ENCODE measurements at regions not wholly inside any gene's neighbourhood (a gene's known extent, or its start where the extent isn't known, plus 50 kb on each side); places are given as distances from the start of the nearest gene placed in this dataset.

- no peak for DNase-seq
These were observed 80.9 kb downstream of the CLDN34 start for GRCh38 chrX:10048076-10048475.

- DNase-seq: no peak
These were observed 81.5 kb downstream of the CLDN34 start for GRCh38 chrX:10048707-10049106.

GRCh38 chrX:10049236-10049635 lies 82.1 kb downstream of the CLDN34 start:
- DNase-seq: no peak

GRCh38 chrX:10050481-10050880 lies 83.3 kb downstream of the CLDN34 start:
- no peak for DNase-seq

DNA sequence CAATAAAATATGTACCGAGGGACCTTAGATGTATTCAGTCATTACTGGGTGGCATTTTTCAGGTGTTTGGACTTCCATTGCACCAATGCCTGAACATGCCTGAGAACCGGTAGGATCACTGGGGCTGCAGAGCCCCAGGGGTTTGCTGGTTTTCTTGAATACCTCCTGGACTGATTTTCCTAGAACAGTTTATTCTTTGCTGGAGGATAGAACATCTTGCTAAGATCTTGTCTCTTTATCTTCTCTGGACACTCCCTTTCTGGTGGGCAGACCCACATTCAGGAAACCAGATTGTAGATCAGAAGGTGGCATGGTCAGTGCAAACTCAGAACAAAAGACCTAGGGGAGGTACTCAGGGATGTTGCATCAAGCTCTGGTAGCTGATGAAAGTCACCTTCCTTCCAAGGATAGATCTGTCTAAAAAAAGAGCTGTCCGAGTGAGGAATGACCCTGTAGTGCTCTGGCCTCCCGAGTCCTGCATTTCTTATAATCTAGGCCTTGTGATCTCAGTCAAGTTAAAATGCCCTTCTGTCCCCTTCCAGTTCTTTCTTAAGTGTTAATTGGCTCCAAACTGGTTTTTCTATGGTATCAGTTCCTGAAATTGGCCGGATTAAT lies 84.8 kb downstream of the CLDN34 start:
- peak; percentile 32 for DNase-seq

- peak; percentile 17 for DNase-seq
These were observed 85.9 kb downstream of the CLDN34 start for GRCh38 chrX:10052906-10053625.

DNA sequence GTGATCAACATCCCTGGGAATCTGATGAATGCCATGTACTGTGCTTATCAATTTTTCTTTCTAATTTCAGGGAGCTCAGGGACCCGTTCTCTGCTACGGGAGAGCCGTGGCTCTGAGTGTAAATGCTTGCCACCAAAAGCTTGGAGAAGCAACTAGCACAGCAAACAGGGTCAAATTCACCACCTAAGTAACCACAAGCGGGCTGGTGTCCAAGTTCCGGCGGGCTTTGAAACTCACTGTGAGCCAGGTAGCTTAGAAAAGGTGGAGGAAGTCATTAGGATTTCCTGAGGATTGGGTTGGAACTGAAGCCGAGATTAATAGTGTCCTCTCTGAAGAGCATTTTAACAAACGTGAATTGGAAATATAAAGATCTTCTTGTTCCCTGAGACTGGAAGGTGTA lies 87.2 kb downstream of the CLDN34 start:
- DNase-seq: no peak

GRCh38 chrX:10055430-10055829 lies 88.3 kb downstream of the CLDN34 start:
- DNase-seq: no peak

DNA sequence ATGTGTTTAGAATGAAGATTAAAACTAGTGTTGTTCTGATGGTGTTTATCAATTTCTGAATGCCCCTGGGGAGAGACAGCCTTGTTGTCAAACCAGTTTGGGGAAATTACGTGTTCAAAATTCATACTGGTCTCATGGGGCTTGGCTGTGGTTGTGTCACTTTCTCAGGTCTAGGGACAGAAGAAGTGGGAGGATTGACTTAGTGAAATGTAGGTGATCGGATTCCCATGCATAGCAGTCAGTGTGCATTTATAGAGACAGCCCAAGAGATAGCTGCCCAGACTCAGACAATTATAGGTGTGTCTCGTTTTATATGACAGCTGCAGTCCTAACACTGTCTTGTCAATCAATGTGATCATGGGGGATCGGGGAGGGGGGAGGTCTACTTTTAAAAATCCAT lies 94.4 kb upstream of the CLCN4 start:
- no peak for DNase-seq

DNA sequence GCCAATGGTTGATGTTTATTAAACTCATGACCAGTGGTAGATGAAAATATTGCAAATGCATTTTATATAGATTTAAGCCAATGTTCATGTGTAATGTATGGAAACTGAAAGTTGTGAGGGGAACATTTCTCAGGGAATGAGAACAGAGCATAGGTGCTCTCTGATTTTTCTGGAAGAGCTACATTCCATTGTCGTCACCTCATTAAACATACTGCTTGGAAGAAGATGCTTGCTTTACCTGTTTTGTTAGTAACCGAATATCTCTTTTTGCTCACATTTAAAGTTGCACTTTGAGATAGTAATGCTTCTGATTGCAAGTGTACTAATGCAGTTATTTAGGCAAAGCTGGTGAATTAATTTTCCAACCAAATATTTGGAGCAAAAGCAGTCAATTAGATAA lies 93.8 kb upstream of the CLCN4 start:
- DNase-seq: no peak

DNA sequence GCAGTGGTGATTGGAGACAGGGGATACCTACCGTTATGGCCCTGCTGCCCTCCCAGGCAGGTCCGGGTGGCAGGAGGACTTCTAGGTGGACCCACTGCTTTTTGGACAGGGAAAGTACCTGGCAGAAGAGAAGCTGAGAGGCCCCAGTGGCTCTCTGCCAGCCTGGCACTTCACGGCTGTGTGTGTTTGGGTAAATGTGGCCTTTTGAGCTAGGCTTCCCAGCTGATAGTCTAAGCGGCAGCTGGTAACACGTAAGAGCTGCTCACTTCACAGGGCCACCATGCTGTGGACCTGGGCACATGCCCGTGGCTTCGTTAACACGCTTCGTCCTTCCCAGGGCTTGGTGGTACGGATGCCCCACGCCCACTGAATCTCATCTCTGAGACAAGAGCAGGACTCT lies 92.0 kb upstream of the CLCN4 start:
- no peak for DNase-seq

- no peak for DNase-seq
These were observed 85.9 kb upstream of the CLCN4 start for GRCh38 chrX:10070714-10071436.

GRCh38 chrX:10071451-10072144 lies 85.2 kb upstream of the CLCN4 start:
- DNase-seq: no peak

GRCh38 chrX:10072786-10073568 lies 83.8 kb upstream of the CLCN4 start:
- DNase-seq: no peak

DNA sequence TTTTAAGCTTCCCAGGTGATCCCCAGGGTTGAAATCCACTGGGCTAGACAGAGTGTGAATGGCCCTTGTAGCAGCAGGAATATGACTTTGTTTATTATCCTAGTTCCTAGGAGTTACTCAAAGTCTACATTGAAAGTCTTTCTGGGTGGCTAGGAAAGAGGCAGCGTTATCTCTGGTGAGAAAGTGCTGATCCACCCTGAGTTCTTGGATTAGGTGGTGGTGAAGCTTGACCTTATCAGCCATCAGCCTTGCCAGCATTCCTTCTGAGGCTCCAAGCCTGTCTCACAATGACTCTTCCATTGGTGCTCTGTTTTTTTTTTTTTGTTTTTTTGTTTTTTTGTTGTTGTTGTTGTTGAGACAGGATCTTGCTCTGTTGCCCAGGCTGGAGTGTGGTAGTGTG lies 83.1 kb upstream of the CLCN4 start:
- DNase-seq: peak; percentile 45

- DNase-seq: no peak
These were observed 82.4 kb upstream of the CLCN4 start for GRCh38 chrX:10074241-10074941.

- no peak for DNase-seq
These were observed 80.0 kb upstream of the CLCN4 start for GRCh38 chrX:10076765-10077164.

DNA sequence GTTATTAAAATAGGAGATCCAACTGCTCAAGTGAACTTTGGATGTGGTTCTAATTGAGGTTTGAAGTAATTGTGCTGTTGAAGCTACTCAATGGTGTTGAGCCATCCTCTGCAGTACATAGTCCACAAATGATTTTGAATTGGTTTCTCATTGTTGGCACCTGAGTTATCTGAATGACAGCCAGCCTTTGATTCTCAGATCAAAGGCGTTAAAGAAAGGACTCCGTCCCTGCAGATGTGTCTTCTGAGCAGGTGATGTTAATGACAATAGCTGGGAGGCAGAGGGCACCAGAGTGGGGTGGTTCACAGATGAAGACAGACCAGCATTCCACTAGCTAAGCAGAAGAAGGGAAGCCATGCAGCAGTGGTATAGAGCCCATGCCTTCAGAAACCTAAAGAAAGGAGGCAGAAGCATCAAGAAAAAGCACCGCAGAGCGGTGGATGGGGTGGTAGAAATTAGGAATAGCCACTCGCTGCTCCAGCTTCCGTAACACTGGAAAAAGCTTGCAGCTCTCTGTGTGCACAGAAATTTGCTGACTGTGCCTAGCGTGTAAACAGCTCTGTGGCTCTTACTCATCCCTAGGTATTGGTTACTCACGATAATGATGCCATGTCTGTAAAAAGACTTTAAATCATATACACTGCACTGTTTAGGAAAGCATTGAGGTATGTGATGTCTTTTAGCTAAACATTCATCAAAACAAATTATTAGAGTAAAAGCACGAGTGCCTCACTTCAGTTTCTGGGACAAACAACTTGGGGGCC lies 79.2 kb upstream of the CLCN4 start:
- DNase-seq: no peak

DNA sequence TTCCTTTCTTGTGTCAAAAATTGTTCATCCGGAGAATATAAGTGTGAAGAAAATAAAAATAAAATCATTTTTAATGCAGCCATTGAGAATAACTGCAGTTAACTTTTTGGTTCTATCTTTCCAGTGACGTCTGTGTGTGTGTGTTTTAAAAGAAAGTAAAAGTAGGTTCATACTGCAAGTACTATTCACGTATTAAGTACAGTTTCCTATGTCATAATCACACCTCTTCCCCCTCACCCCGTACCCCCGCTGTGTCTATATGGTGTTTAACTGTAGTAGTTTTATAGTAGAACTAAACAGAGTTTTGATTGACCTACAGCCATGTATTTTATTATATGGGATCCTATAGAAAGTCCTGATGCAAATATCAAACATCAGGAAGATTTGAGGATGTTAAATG lies 78.5 kb upstream of the CLCN4 start:
- DNase-seq: no peak

DNA sequence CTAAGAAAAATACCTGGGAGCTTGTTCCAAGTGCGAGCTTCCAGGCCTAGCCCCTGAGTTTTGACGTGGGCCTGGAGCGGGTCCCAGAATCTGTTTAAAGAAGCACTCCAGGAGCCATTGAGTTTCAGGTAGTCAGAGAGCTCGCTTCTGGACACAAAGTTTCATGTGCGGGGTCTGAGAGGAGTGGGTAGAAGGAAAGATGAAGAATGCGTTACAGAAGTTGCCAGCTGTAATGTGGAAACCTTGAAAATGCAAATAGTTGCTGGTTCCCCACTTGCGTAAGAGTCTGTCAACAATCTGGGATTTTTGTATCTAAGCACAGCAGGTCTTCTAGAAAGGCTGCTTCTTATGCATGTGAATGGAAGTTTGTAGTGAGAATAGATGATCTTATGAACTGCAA lies 77.5 kb upstream of the CLCN4 start:
- no peak for DNase-seq

DNA sequence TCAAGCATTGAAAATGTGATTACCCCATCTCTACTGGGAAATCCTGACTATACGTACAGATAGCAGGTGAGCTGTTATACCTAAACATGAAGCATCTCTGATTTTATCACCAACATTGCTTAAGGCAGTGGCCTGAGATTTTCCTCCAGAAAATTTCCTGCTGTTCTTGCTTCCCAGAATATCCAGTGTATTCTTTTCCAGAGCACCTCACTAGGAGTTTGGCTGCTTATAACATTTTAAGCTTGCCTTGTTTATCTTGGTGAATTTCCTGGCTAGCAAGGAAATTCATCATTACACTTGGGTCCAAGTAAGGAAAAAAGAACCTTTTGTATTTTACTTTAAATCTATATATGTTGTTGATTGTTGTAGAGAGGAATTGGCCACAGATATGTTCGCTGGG lies 73.0 kb upstream of the CLCN4 start:
- DNase-seq: no peak
